Esophagus muscularis mucosa (tissue), 4 donors: ENCODE measurements at regions not wholly inside any gene's neighbourhood (a gene's known extent, or its start where the extent isn't known, plus 50 kb on each side); places are given as distances from the start of the nearest gene placed in this dataset.
"Not testable (repeated sequence)": the region's sequence is repeated elsewhere in the genome, so short reads cannot be mapped to it uniquely, and the experiment has no call there.

Experiments used
- DNase-seq: peaks from one replicate; pipeline ENCODE4 v3.0.0-alpha.2; 2017; ENCODE audit errors: extremely low spot score
- H3K27ac ChIP-seq, 4 donors: fragments of 200-600 bp; sonication (generic); replicated peaks in 1 of 4; 1 replicate in 3 of 4; 2 replicates in 1 of 4; pipeline ENCODE4 v1.5.1; 2016 to 2019; ENCODE audit warnings: mild to moderate bottlenecking in 1 of 4
- H3K27me3 ChIP-seq, 4 donors: fragments of 200-600 bp; sonication (generic); one replicate each; pipeline versions ENCODE4 v1.5.1 to v1.6.0; 2016 to 2019
- H3K36me3 ChIP-seq, 4 donors: fragments of 200-600 bp; sonication (generic); one replicate each; pipeline ENCODE4 v1.5.1; 2016 to 2019
- H3K4me1 ChIP-seq, 4 donors: fragments of 200-600 bp; sonication (generic); one replicate each; pipeline ENCODE4 v1.5.1; 2016 to 2019
- H3K4me3 ChIP-seq, 4 donors: fragments of 200-600 bp; sonication (generic); 1 replicate in 2 of 4; 2 replicates in 2 of 4; pipeline ENCODE4 v1.5.1; 2016 to 2019; ENCODE audit warnings: mild to moderate bottlenecking in 4 of 4, moderate library complexity in 1 of 4
- H3K9me3 ChIP-seq, 4 donors: fragments of 200-600 bp; sonication (generic); 1 replicate in 3 of 4; 2 replicates in 1 of 4; pipeline ENCODE4 v1.5.1; 2016 to 2019
- EP300 ChIP-seq: sonication (generic); formaldehyde crosslinking; IDR thresholded peaks from one replicate; pipeline ENCODE4 v1.6.1; 2017; ENCODE audit warnings: antibody characterized with exemption
- POLR2A ChIP-seq: fragments of 450-650 bp; IDR thresholded peaks from one replicate; pipeline ENCODE4 v1.6.1; 2017; ENCODE audit warnings: antibody characterized with exemption, moderate library complexity, mild to moderate bottlenecking, low read depth
- POLR2AphosphoS5 ChIP-seq, 2 donors: sonication (generic); formaldehyde crosslinking; IDR thresholded peaks; one replicate each; pipeline ENCODE4 v1.6.1; 2017; ENCODE audit warnings: antibody characterized with exemption in 2 of 2
- WGBS: methylation state at CpG from one replicate; pipeline ENCODE4 v1.1.5; 2018; 5-methylcytosine and 5-hydroxymethylcytosine counted together
- intact Hi-C: fragments of 100-400 bp; cut with DNase I; formaldehyde crosslinking; loops from one replicate; pipeline ENCODE4 v1.15.1; 2023
- TF ChIP-seq, protein P1 (sequence below), 3 experiments: fragments of 200-600 bp in 2 of 3; fragments of 450-650 bp in 1 of 3; sonication (generic) in 2 of 3; IDR thresholded peaks; one replicate each; pipeline ENCODE4 v1.5.1; 2017 to 2019; ENCODE audit warnings: antibody characterized with exemption in 3 of 3, mild to moderate bottlenecking in 2 of 3, moderate library complexity in 1 of 3

DNA sequence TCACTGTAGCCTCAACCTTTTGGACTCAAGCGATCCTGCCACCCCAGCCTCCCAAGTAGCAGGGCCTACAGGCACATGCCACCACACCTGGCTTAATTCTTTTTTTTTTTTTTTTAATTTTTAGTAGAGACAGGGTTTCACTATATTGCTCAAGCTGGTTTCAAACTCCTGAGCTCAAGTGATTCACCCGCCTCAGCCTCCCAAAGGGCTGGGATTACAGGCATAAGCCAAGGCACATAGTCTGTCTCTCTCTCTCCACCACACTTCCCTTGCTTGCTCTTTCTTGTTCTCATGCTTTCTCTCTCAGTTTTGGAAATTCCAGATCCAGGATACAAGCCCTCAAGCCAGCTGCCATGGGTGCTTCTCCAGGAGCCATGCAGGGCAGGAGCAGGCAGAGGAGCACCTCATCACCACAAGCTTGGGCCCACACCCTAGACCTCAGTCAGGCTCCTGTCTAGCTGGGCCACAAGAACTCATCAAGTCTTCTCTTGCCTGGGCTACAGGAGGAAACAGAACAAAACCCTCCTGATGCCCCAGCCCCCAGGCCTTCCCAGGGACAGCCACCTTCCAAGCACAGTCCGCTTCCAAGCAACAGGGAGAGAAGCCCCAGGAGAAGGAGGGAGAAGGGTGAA, 145.3 kb upstream of the LPP start:
- no peaks in the 10 kb centered on the region for H3K36me3 ChIP-seq
- H3K4me3 ChIP-seq = no peak overlapping the region
- intact Hi-C loops = no loop called here
- peaks cover 0 to 11% (median 0%) of the 10 kb centered on the region in 4 donors for H3K9me3 ChIP-seq
- H3K27me3 ChIP-seq = no peaks in the 10 kb centered on the region
- TF ChIP-seq EP300 = no peak
- TF ChIP-seq POLR2AphosphoS5 (IDR thresholded peaks at IDR 0.05) = no peak
- TF ChIP-seq, protein P1, sequence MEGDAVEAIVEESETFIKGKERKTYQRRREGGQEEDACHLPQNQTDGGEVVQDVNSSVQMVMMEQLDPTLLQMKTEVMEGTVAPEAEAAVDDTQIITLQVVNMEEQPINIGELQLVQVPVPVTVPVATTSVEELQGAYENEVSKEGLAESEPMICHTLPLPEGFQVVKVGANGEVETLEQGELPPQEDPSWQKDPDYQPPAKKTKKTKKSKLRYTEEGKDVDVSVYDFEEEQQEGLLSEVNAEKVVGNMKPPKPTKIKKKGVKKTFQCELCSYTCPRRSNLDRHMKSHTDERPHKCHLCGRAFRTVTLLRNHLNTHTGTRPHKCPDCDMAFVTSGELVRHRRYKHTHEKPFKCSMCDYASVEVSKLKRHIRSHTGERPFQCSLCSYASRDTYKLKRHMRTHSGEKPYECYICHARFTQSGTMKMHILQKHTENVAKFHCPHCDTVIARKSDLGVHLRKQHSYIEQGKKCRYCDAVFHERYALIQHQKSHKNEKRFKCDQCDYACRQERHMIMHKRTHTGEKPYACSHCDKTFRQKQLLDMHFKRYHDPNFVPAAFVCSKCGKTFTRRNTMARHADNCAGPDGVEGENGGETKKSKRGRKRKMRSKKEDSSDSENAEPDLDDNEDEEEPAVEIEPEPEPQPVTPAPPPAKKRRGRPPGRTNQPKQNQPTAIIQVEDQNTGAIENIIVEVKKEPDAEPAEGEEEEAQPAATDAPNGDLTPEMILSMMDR (IDR thresholded peaks at IDR 0.05) = no peak
- TF ChIP-seq POLR2A = no peak
- H3K27ac ChIP-seq = no peak overlapping the region
- H3K4me1 ChIP-seq = no peaks in the 10 kb centered on the region
- DNase-seq = no peak
- 97% methylated on average over 2 of the region's 3 CpGs for WGBS

GRCh38 chr3:188010478-188010877, 143.5 kb upstream of the LPP start:
- H3K27ac ChIP-seq = no peak overlapping the region
- intact Hi-C loops = no loop called here
- DNase-seq = no peak
- peaks cover 0 to 11% (median 0%) of the 10 kb centered on the region in 4 donors for H3K9me3 ChIP-seq
- no peaks in the 10 kb centered on the region for H3K4me1 ChIP-seq
- no peak overlapping the region for H3K4me3 ChIP-seq
- no peaks in the 10 kb centered on the region for H3K27me3 ChIP-seq
- 95% methylated on average over 8 of the region's 8 CpGs for WGBS
- no peak for TF ChIP-seq POLR2A
- no peaks in the 10 kb centered on the region for H3K36me3 ChIP-seq

- no peaks in the 10 kb centered on the region for H3K27me3 ChIP-seq
- H3K4me1 ChIP-seq = no peaks in the 10 kb centered on the region
- no peaks in the 10 kb centered on the region for H3K9me3 ChIP-seq
- intact Hi-C loops = no loop called here
- TF ChIP-seq, protein P1 (IDR thresholded peaks at IDR 0.05) = no peak
- TF ChIP-seq POLR2A (no peak), EP300 (no peak), POLR2AphosphoS5 (IDR thresholded peaks at IDR 0.05) (no peak)
- DNase-seq = no peak
- no peaks in the 10 kb centered on the region for H3K36me3 ChIP-seq
- no peak overlapping the region for H3K27ac ChIP-seq
- H3K4me3 ChIP-seq = no peak overlapping the region
- WGBS = 91% methylated on average over 4 of the region's 4 CpGs
Observed at GRCh38 chr3:188019727-188020126, 134.2 kb upstream of the LPP start.

DNA sequence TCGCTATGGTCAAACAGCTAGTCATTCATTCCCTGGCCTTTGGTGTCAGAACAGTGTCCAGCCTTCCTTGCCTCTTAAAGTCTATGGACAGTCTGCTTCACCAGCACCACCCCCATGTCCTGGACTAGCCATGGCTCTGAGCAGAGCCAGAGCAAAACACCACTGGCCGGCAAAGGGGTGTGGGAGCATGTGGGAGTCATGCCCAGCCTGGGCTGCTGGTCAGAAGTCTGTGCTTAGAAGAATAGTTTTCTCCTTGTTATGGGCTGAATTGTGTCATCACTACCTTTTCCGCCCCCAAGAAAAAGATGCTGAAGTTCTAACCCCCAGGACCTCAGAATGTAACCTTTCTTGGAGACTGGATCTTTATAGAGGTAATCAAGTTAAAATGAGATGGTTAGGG, 132.9 kb upstream of the LPP start:
- Histone ChIP-seq H3K4me1 (no peaks in the 10 kb centered on the region), H3K27me3 (no peaks in the 10 kb centered on the region), H3K9me3 (no peaks in the 10 kb centered on the region), H3K36me3 (no peaks in the 10 kb centered on the region), H3K4me3 (no peak overlapping the region), H3K27ac (no peak overlapping the region)
- no peak for DNase-seq
- TF ChIP-seq POLR2AphosphoS5 (IDR thresholded peaks at IDR 0.05) (no peak), EP300 (no peak), POLR2A (no peak)
- TF ChIP-seq, protein P1 (IDR thresholded peaks at IDR 0.05) = no peak
- WGBS = 76% methylated on average over 3 of the region's 3 CpGs
- intact Hi-C loops = no loop called here

DNA sequence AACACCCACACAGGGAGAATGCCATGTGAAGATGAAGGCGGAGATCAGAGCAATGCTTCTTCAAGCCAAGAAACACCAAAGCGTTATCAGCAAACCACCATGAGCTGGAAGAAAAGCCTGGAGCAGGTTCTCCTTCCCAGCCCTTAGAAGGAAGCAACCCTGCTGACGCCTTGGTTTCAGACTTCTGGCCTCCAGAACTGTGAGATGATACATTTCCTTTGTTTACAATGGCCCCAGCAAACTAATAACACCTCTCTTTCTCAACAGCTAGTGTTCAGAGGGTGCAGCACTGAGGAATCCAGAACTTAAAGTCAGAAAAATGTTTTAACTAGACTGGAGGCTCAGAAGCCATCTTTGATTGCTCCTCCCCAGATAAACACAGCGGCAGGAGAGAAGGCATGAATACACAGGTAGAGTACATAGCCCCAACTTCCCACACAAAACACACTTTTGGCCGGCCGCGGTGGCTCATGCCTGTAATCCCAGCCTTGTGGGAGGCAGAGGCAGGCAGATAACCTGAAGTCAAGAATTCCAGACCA, 132.4 kb upstream of the LPP start:
- peak; percentile 87 for DNase-seq
- WGBS = 83% methylated on average over 5 of the region's 7 CpGs
- Histone ChIP-seq H3K27ac (no peak overlapping the region), H3K27me3 (no peaks in the 10 kb centered on the region), H3K36me3 (no peaks in the 10 kb centered on the region), H3K4me1 (no peaks in the 10 kb centered on the region), H3K9me3 (no peaks in the 10 kb centered on the region), H3K4me3 (no peak overlapping the region)
- no peak for TF ChIP-seq EP300
- no peak for TF ChIP-seq POLR2A
- no peak for TF ChIP-seq POLR2AphosphoS5 (IDR thresholded peaks at IDR 0.05)
- TF ChIP-seq, protein P1 (IDR thresholded peaks at IDR 0.05) = no peak
- intact Hi-C loops = no loop called here

DNA sequence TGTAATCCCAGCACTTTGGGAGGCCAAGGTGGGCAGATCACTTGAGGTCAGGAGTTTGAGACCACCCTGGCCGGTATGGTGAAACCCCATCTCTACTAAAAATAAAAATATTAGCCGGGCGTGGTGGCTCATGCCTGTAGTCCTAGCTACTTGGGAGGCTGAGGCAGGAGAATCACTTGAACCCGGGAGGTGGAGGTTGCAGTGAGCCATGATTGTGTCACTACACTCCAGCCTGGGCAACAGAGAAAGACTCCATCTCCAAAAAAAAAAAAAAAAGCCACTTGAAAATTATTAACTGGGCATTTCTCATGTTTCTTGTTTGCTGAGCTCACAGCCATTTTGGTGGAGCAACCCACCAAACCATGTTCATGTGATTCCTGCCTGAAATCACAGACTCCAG, 131.1 kb upstream of the LPP start:
- H3K4me3 ChIP-seq, DNase-seq, intact Hi-C loops, H3K27me3 ChIP-seq, H3K36me3 ChIP-seq, H3K9me3 ChIP-seq, H3K27ac ChIP-seq, H3K4me1 ChIP-seq: not testable (repeated sequence)
- 86% methylated on average over 4 of the region's 4 CpGs for whole genome bisulfite sequencing
